Activated CD4-positive, alpha-beta T cell treated with anti-CD3 and anti-CD28 coated beads, Interleukin-2, amount 50 U/mL, for 24 hours (primary cell): ENCODE measurements at regions not wholly inside any gene's neighbourhood (a gene's known extent, or its start where the extent isn't known, plus 50 kb on each side); places are given as distances from the start of the nearest gene placed in this dataset.
"Not testable (repeated sequence)": the region's sequence is repeated elsewhere in the genome, so short reads cannot be mapped to it uniquely, and the experiment has no call there.

ENCODE experiments used
- DNase-seq, 2 donors: peaks; one replicate each; pipeline ENCODE4 v3.0.0-alpha.2; 2020; ENCODE audit warnings: low read depth in 1 of 2, low spot score in 1 of 2

DNA sequence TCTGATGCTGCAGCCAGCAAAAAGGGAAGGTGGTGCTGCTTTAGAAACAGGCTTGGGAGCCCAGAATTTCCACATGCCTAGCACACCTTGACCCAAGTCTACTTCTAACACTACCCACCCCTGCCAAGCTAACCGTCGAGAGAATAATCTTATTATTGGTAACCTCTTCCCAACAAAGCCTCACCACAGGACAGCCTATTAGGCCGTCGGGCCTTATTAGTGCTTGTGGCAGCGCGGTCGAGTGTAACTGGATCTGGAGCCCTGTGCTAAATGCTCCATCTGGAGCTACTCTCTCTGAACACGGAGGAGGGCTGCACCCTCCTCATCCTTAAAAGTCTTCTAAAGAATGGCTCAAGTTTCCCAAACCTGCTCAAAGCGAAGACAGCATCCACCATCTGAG lies 165.5 kb upstream of the NFIA start:
- no peak for DNase-seq

DNA sequence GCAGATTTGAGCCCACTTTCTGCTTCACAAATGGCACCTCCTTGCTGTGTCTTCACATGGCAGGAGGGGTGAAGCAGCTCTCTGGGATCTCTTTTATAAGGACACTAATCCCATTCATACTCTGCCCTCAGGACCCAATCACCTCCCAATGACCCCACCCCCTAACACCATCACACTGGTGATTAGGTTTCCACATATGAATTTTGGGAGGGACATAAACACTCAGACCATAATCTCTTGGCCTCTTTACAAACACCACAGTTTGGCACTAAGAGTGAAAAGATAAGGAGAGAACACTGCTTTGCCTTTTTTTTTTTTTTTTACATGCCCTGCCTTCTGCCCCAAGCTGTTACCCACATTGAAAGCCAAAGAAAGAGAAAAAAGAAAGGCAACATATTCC lies 166.2 kb upstream of the NFIA start:
- no peak for DNase-seq

DNA sequence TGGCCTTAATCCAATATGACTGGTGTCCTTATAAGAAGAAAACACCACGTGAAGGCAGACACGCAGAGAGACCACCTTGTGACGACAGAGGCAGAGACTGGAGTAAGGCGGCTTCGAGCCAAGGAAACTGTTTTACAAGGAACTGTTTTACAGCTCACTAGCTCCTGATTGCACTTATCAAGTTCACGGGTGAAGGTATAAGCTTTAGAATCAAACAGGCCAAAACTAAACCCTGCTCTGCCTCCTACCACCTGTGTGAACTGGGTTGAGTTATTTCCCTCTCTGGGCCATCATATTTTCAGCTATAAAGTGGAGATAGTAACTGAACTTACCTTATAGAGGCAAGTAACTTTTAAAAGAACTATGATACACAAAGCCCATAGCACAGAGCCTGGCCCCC lies 166.9 kb upstream of the NFIA start:
- no peak for DNase-seq

DNA sequence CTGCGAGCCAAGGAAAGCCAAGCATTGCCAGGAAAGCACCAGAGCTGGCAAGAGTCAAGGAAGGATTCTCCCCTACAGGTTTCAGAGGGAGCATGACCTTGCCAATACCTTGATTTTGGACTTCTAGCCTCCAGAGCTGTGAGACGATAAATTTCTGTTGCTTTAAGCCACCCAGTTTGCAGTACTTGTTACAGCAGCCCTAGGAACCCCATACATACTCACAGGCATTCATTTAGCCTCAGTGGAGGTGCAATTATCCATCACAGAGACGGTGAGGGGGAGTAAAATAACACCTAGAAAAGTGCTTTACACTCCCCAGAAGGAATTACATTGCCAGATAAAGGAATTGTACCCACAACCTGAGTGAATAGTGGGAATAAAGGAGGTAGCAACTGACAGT lies 167.4 kb upstream of the NFIA start:
- DNase-seq: no peak

DNA sequence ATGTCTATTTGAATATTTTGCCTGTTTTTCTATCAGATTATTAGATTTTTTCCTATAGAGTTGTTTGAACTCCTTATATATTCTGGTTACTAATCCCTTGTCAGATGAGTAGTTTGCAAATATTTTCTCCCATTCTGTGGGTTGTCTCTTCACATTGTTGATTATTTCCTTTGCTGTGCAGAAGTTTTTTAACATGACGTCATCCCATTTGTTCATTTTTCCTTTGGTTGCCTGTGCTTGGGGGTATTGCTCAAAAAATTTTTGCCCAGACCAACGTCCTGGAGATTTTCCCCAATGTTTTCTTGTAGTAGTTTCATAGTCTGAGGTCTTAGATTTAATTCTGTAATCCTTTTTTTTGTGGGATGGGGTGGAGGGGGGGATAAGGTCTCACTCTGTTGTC lies 168.7 kb upstream of the NFIA start:
- not testable (repeated sequence) for DNase-seq

DNA sequence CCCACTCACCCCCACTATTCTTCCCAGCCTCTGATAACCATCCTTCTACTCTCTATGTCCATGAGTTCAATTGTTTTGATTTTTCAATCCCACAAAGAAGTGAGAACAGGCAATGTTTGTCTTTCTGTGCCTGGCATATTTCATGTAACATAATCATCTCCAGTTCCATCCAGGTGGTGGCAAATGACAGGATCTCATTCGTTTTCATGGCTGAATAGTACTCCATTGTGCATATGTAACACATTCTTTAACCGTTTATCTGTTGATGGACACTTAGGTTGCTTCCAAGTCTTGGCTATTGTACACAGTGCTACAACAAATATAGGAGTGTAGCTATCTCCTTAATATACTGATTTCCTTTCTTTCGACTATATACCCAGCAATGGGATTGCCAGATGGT lies 169.3 kb upstream of the NFIA start:
- no peak for DNase-seq

DNA sequence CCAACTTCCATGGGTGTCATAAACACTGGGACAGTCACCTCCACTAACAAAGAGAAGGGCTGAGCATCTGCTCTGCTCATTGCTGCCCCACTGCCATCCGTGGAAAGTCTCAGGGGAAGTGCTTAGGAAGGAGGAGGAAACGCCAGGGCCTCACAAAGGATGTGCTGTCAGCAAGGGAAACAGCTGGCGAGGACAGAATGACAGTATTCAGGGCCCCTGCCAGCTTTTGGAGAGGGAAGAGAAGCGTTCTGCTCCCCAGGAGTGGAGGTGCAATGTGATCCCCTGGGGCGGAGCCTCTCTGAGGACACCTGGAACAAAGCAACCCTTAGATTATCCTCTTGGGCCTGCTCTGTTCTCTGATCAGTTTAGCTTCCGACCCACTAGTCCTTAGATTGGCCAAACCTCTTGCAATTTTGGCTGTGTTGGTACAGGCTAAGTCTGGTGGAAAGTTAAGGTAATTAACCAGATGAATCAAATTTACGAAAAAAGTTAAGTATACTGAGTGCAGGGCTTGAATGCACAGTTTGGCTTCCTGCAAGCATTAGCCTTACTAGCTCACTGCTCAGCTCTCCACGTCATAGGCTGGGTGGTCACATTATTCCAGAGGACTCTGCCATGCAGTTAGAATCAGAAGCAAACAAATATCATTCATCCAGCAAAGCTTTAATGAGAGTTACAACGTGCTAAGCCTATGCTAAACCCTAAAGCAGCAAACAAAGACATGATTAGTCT lies 170.2 kb upstream of the NFIA start:
- no peak for DNase-seq

DNA sequence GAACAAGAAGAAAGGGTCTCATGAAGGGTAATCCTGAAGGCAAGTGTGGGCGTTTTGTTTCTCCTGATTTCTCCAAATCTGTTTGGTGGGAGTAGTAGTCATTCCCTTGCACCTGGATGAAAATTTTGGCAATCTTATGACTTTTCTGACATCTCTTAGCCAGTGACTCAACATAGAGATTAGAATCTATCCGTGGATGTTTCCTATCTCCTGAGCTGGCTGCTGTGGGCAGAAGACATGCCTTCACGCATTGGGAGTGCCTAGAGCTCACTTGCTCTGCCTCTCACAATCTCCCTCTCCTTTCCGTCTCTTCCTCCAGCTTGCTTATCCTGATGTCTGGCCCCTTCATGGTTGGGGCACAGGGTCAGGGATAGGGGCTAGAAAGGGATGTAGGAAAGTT lies 174.2 kb upstream of the NFIA start:
- no peak for DNase-seq

DNA sequence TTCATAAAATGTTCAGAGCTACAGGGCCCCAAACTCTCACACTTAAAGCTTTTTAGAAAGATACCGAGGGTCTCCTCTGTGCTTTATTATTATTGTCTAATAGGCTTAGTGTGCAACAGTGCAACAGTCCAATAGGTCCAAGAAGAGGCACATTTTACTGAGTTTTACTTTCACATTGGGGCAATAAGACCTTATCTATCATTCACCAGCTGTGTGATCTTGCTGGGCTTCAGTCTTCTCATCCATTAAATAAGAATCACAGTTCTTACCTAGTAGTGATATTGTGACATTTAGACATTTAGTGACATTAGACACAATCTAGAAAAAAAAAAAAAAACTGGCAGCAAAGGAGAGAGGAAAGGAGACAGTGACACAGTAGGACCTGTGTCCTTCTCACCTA lies 175.8 kb upstream of the NFIA start:
- DNase-seq: no peak

DNA sequence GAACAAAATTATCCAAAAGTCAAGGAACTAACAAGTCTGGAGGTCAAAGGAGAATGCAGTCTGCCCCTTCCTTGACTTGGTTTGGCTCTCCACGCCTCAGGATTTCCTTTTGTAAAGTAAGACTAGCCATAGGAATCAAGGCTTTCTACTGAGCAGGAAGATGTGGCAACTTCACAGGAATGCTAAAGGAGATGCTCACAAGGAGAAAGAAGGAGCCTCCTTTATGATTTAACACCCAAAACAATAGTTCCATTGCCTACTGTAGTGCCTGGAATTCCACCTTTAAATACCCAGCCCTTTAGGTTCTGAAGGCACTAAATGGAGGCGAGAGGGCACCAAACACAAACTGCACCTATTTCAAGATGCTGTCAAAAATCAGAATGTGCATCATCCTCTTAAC lies 176.3 kb upstream of the NFIA start:
- no peak for DNase-seq

DNA sequence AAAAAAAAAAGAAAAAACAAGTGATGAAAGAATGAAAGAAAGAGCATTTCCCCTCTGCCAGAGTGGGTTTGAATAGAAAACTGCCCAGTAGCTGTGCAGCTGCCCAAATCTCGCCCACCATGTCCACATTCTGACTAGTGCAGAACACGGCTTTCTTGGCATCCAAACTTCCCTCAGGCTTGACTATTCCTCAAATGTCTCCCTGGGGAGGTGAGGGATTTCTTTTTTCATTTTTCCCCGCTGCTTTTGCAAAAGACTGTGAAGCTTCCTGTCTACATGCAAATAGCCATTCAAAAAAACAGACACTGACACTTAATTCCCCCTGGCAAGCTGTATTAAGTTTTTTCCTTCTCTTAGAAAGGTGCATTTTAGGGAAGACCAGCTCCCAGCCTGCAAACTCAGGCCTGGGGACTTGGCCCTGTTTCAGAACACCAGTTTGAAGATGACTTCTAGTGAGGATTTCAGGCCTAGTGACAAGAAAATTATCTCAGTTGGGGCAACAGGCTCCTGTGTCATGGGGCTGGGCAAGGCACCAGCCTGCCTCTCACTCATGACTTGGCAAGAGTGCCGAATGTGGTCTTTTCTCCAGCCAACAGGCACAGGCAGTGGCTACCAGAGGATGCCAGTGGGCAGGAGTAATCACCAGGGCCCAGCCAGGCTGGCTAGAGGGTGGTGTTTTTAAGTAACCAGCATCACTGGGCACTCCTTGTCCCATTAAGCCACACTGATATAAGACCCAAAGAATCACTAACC lies 178.1 kb upstream of the NFIA start:
- DNase-seq: no peak

DNA sequence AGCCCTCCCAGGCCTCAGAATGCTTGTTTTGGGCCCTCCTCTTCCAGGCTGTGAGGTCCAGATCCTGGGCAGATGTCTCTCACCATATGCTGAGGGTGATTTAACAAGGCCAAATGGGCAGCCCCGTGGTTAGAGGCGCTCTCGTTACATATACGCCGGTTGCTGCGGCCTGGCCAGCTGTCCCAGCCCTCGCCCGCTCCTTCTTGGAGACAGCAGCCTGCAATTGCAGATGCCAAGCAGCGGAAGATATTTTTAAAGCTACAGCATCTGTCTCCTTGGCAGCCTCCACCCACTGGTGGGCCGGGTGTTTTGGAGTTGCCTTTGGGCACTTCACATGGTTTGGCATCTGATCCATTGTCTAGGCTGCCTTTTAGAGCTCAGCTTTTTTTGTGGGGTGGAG lies 178.8 kb upstream of the NFIA start:
- no peak for DNase-seq

DNA sequence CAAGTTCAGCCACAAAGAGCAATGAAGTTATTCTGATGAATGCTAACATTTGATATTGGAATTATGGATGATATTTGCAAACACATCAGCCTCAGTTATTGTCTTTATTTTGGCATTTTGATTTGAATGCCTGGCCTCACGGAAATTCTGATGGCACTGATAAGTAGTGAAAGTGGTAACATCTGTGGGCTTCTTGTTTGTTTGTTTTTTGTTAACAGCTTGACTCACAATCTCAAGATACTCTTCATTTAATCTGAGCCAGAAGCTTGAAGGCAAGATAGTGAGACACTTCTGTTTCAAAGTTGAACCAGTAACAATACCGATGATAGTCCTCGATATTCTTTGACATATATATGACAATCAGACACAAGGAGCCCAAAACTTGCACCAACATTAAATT lies 182.9 kb upstream of the NFIA start:
- DNase-seq: no peak

DNA sequence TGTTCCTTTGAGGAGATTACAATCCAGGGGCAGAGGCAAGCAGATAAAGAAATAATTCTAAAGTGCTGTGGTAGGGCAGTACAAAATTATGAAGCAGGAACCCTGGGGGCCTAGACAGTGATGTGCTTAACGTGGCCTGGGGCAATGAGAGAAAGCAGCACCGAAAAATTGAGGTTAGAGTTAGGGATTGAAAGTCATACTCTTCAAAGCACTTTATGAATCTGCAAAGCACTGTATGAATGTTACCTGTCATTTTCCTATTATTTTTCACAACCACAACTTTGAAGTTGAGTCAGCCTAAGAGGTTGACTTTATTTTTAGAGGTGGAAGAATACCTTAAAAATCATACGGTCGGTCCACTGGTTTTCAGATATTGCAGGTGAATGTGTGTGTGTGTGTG lies 183.4 kb upstream of the NFIA start:
- DNase-seq: no peak

DNA sequence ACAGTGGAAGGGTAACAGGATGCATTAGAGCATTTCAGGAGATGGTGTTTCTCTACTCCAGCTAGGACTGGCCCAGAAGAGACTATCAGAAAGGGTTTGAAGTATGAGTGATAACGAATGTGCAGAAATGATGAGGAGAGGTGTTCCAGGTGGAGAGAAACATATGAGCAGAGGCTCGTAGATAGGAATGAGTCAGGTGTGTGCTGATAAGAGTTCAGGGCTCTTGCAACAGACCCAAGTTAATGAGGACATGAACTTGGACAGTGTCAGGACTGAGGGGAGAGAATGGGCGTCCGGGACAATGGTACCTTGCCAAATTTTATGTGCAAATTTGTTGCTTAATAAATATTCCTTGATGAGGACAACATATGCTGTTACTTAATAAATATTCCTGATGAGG lies 183.9 kb upstream of the NFIA start:
- no peak for DNase-seq

DNA sequence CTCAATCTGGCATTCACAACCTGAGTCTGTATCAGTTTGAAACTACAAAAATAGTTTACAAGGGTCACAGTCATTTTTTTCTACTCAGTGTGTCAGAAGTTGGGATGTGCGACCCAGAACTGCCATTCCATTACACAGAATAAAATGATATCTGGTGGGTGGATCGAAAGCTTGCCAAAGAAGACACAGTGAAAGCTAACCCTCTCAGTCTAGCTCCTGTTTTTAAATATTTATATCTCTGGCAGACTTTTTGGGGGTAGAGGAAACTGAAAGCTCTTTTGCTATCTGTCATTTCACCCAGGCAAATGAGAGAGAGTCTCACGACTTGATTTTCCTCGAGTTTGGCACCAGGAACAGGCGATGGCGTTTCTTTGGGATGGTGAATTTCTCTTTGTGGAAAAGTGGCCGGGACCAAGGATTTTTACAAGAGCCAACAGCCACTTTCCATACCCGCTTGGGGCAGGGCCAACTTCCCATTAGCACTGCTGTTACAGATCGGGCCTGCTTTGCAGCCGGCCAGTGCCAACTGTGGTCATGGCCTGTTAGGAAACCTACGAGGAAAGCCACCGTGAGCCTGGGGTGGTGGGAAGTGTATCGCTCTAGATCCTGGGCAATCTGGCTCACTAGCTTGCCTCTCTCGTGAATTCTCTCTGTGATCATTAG lies 185.5 kb upstream of the NFIA start:
- no peak for DNase-seq

DNA sequence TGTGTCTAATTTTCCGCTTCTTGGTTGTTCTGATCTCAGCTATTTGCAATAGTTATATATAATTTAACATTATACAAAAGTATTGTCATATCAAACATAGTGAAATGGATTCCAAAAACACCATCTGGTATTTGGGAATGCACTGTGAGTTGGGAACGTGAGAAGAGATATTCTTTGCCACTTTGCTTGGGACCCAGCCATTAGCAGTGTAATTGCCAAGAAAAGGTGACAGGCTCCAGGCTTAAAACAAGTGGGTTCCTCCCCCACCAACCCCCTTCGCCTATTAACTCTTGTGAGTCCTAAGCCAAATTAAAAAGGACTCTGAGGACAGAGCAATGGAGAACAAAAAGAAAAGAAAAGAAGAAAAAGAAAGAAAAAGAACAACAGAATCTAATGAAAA lies 186.7 kb upstream of the NFIA start:
- DNase-seq: no peak

DNA sequence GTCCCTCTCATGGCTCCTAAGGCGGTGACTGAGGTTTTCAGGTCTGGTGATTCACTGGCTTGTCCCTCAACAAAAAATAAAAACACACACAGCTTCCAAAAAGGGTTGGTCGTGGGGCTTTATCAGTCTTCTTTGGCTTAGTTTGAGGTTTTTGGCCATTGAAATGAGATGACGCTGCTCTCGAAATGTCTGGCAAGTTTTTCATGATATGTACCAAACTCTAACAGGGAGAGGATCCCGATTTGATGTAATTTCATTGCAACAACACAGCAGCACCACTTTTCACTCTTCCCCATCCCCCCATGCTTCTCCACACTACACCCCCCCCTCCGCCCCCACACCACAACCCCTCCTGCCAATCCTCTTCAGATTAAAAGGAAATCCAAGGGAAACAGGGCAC lies 187.1 kb upstream of the NFIA start:
- DNase-seq: no peak

DNA sequence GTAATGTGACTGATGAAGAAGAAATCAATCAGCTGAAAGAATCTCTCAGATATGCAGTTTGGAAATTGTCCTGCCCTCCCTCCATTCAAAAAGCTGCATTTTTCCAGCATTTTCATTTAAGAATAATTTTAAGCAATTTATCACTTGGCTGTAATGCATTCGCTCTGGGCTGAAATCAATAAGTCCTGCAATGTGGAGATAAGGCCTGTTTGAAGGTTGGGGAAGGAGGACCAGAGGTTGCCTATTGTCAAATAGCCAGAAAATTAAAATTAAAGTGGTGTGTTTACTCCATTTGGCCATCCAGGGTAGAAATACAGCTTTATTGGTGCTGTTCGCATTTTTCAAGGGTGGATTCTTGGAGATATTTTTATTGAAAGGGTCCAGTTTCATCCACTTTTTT lies 187.6 kb upstream of the NFIA start:
- DNase-seq: no peak

DNA sequence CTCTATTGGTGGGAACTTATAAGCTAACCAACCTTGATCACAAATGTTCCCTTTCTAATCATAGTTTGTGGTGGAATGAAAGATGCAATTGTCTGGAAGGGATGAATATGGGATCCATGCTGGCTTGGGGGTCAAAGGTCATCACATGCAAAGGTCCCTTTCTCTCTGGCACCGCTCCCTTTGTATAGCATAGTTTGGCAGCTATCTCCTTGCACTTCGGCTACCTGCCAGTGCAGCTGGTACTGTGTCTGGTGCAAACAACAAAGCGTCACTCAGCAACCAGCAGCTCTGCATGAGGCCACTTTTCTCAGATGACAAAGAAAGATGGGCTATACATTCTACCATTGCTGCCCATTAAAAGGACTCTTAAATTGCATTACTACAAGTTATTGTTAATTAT lies 188.2 kb upstream of the NFIA start:
- DNase-seq: no peak

DNA sequence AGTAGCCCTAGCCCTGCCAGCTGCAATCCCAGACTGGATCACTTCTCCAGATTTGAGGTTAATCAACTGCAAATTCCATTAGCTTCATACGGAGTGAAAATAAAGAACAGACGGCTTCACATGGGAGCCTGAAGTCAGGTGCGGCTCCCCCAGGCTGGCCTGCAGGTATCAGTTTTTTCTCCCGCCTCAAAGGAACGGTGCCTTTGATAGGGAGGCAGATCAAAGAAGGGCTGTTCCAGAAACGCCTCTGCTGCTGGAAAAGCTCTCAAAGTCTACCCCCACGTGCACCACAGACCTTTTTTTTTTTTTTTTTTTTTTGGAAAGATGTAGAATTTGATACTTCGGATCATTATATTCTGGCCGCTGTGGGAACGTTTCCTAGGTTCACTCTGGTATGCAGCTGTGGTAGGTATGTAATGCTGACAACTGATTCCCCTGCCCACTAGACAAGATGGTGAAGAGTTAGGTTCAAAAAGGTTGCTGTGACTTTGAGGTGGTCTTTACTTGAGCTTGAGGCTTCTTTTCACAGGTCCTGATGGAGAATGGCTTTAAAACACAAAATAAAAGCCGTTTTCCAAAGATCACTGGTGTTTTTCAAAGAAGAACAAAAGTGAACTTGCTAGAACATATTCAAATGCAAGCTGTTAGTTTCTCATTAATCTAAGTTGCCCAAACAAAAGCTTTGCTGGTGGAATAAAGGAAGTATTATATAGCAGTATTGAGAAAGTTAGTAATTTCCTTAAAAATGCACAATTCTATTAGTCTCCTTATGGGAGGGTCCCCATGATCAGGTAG lies 189.0 kb upstream of the NFIA start:
- no peak for DNase-seq

DNA sequence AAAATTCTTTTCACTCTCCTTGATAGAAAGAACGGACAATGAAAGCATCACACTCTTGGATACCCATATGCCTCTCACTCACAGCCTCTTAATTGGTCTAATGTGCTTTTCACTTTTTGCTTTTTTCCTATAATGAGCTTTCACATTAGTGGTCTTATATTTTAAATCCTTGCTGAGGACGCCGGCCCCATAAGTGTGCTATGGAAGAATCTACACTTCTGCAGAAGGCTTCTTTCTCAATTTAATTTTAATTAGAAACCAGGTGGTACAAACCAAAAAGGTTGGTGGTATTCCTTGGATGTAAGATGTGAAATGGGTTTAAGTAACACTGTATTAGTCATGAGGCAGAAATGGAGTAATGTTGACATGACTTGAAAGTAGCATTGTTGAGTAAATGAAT lies 190.6 kb upstream of the NFIA start:
- no peak for DNase-seq
